ENCODE measurements at regions not wholly inside any gene's neighbourhood (a gene's known extent, or its start where the extent isn't known, plus 50 kb on each side); places are given as distances from the start of the nearest gene placed in this dataset.

DNA sequence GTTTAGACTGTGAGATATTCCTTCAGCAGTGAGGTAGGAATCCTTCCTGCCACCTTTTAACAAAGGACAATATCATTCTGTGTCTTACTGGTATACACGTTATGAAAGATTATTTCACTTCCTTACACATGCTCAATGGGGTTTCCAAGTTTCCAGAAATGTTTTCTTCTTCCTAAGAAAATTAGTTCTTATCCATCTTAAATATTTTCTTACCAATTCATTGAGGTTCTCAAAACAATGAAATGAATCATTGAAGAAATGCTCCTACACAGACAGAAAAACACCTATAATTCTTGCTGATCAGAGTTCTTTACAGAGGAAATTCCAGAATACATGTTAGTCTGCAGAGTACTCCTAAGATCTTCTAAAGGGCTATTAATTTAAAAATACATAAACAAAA, 51.4 kb upstream of the SEC61G start:
- TF ChIP-seq, protein P1, sequence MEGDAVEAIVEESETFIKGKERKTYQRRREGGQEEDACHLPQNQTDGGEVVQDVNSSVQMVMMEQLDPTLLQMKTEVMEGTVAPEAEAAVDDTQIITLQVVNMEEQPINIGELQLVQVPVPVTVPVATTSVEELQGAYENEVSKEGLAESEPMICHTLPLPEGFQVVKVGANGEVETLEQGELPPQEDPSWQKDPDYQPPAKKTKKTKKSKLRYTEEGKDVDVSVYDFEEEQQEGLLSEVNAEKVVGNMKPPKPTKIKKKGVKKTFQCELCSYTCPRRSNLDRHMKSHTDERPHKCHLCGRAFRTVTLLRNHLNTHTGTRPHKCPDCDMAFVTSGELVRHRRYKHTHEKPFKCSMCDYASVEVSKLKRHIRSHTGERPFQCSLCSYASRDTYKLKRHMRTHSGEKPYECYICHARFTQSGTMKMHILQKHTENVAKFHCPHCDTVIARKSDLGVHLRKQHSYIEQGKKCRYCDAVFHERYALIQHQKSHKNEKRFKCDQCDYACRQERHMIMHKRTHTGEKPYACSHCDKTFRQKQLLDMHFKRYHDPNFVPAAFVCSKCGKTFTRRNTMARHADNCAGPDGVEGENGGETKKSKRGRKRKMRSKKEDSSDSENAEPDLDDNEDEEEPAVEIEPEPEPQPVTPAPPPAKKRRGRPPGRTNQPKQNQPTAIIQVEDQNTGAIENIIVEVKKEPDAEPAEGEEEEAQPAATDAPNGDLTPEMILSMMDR (IDR thresholded peaks at IDR 0.05; ENCODE audit: low read depth, low read length), result no peak
- TF ChIP-seq EZH2phosphoT487 (IDR thresholded peaks at IDR 0.05; ENCODE audit: low read depth), result no peak
